SH-SY5Y (cell line): ENCODE measurements at regions not wholly inside any gene's neighbourhood (a gene's known extent, or its start where the extent isn't known, plus 50 kb on each side); places are given as distances from the start of the nearest gene placed in this dataset.

ENCODE experiments used
- GATA2 ChIP-seq: IDR thresholded peaks from 2 replicates; pipeline ENCODE4 v1.6.1; 2011; ENCODE audit warnings: mild to moderate bottlenecking, low read depth, low read length
- GATA3 ChIP-seq: IDR thresholded peaks from 2 replicates; pipeline ENCODE4 v1.6.1; 2011; ENCODE audit warnings: low read depth, mild to moderate bottlenecking, low read length, moderate library complexity

- TF ChIP-seq GATA3 (no peak), GATA2 (no peak)
These were observed 97.0 kb upstream of the CCSER1 start for GRCh38 chr4:90030202-90030601.
